Mesendoderm (in vitro differentiated cells): ENCODE measurements at regions not wholly inside any gene's neighbourhood (a gene's known extent, or its start where the extent isn't known, plus 50 kb on each side); places are given as distances from the start of the nearest gene placed in this dataset.

Experiments used
- DNase-seq: peaks from one replicate; pipeline ENCODE4 v3.0.0; 2013
- H2AK5ac ChIP-seq: 2 replicates; pipeline ENCODE4 v1.6.1; 2013; ENCODE audit warnings: low read length, inconsistent platforms
- H2BK120ac ChIP-seq: 2 replicates; pipeline ENCODE4 v1.6.1; 2013; ENCODE audit warnings: low read depth, mild to moderate bottlenecking, low read length, moderate library complexity, mixed read lengths
- H2BK15ac ChIP-seq: replicated peaks from 2 replicates; pipeline ENCODE4 v1.6.1; 2013; ENCODE audit warnings: low read depth, mild to moderate bottlenecking, moderate library complexity
- H2BK5ac ChIP-seq: 2 replicates; pipeline ENCODE4 v1.6.1; 2013; ENCODE audit warnings: low read length, inconsistent platforms
- H3K18ac ChIP-seq: 2 replicates; pipeline ENCODE4 v1.6.1; 2013; ENCODE audit warnings: mild to moderate bottlenecking, low read length, mixed read lengths
- H3K23ac ChIP-seq: one replicate; pipeline ENCODE4 v1.6.1; 2013; ENCODE audit warnings: low read length
- H3K27ac ChIP-seq: 2 replicates; pipeline ENCODE4 v1.5.1; 2013; ENCODE audit warnings: low read depth, mild to moderate bottlenecking, inconsistent platforms, low read length, moderate library complexity
- H3K27me3 ChIP-seq: 2 replicates; pipeline ENCODE4 v1.6.1; 2013; ENCODE audit warnings: low read length, control low read depth, mild to moderate bottlenecking, inconsistent platforms; ENCODE audit not compliant: insufficient read depth, poor library complexity
- H3K36me3 ChIP-seq: 2 replicates; pipeline ENCODE4 v1.6.1; 2013; ENCODE audit warnings: low read length, inconsistent platforms; ENCODE audit not compliant: control insufficient read depth, insufficient read depth
- H3K4ac ChIP-seq: one replicate; pipeline ENCODE4 v1.6.1; 2013; ENCODE audit warnings: low read depth, mild to moderate bottlenecking, low read length, moderate library complexity
- H3K4me1 ChIP-seq: 2 replicates; pipeline ENCODE4 v1.6.1; 2013; ENCODE audit warnings: low read depth, low read length, inconsistent platforms; ENCODE audit not compliant: control insufficient read depth
- H3K4me2 ChIP-seq: 2 replicates; pipeline ENCODE4 v1.6.1; 2013; ENCODE audit warnings: low read length
- H3K4me3 ChIP-seq: 2 replicates; pipeline ENCODE4 v1.5.1; 2013; ENCODE audit warnings: mild to moderate bottlenecking, low read length
- H3K56ac ChIP-seq: one replicate; pipeline ENCODE4 v1.6.1; 2013; ENCODE audit warnings: low read length
- H3K79me1 ChIP-seq: 2 replicates; pipeline ENCODE4 v1.6.1; 2013; ENCODE audit warnings: low read length, inconsistent platforms
- H3K79me2 ChIP-seq: 2 replicates; pipeline ENCODE4 v1.6.1; 2013; ENCODE audit warnings: mild to moderate bottlenecking, low read length; ENCODE audit not compliant: control insufficient read depth, insufficient read depth
- H3K9ac ChIP-seq: 2 replicates; pipeline ENCODE4 v1.6.1; 2013; ENCODE audit warnings: low read length, inconsistent platforms
- H4K5ac ChIP-seq: one replicate; pipeline ENCODE4 v1.6.1; 2013; ENCODE audit warnings: low read length
- H4K8ac ChIP-seq: one replicate; pipeline ENCODE4 v1.6.1; 2013; ENCODE audit warnings: low read depth, mild to moderate bottlenecking, control low read depth, low read length, moderate library complexity
- WGBS: extraction: QIAGEN DNeasy Blood & Tissue Kit; methylation state at CpG from one replicate; pipeline ENCODE4 v1.1.7; 2013; ENCODE audit warnings: low lambda C conversion rate, missing lambda C conversion rate; ENCODE audit not compliant: insufficient coverage; ENCODE audit errors: extremely low coverage; 5-methylcytosine and 5-hydroxymethylcytosine counted together

- Histone ChIP-seq H3K4me1 (no peaks in the 10 kb centered on the region), H2AK5ac (no peak overlapping the region), H3K4me2 (no peak overlapping the region), H3K56ac (no peak overlapping the region), H3K4ac (no peak overlapping the region), H3K79me2 (no peaks in the 10 kb centered on the region), H2BK15ac (no peak overlapping the region), H3K23ac (no peak overlapping the region), H3K4me3 (no peak overlapping the region), H3K27ac (no peak overlapping the region), H4K8ac (no peak overlapping the region), H2BK5ac (no peak overlapping the region), H4K5ac (no peak overlapping the region), H3K9ac (no peak overlapping the region), H3K36me3 (no peaks in the 10 kb centered on the region), H3K79me1 (no peaks in the 10 kb centered on the region), H2BK120ac (no peak overlapping the region), H3K18ac (no peak overlapping the region), H3K27me3 (no peaks in the 10 kb centered on the region)
- WGBS: no CpG with 5 or more reads among the region's 3 CpGs
- no peak for DNase-seq
Measured at GRCh38 chr13:24004971-24005370, 107.7 kb upstream of the C1QTNF9B start.

- no CpG with 5 or more reads among the region's 4 CpGs for WGBS
- no peak overlapping the region for H3K27ac ChIP-seq
Measured at GRCh38 chr13:24005755-24006281, 108.5 kb upstream of the C1QTNF9B start.

GRCh38 chr13:24006520-24007248, 109.4 kb upstream of the C1QTNF9B start:
- Histone ChIP-seq H2BK120ac (no peak overlapping the region), H3K79me2 (no peaks in the 10 kb centered on the region), H3K27me3 (no peaks in the 10 kb centered on the region), H3K4me1 (no peaks in the 10 kb centered on the region), H2BK15ac (no peak overlapping the region), H3K18ac (no peak overlapping the region), H3K36me3 (no peaks in the 10 kb centered on the region), H3K9ac (no peak overlapping the region), H3K23ac (no peak overlapping the region), H3K79me1 (no peaks in the 10 kb centered on the region), H2AK5ac (no peak overlapping the region), H3K4me3 (no peak overlapping the region), H3K27ac (no peak overlapping the region), H4K5ac (no peak overlapping the region), H3K56ac (no peak overlapping the region), H3K4ac (no peak overlapping the region), H3K4me2 (no peak overlapping the region), H2BK5ac (no peak overlapping the region), H4K8ac (no peak overlapping the region)
- no CpG with 5 or more reads among the region's 17 CpGs for WGBS
- no peak for DNase-seq

More at GRCh38 chr13:24005755-24006281, 108.5 kb upstream of the C1QTNF9B start:
- no peak overlapping the region for H3K4me3 ChIP-seq
- no peak overlapping the region for H3K4ac ChIP-seq
- no peaks in the 10 kb centered on the region for H3K4me1 ChIP-seq
- no peaks in the 10 kb centered on the region for H3K79me2 ChIP-seq
- no peak overlapping the region for H2BK15ac ChIP-seq
- no peak overlapping the region for H3K4me2 ChIP-seq
- no peak overlapping the region for H2BK5ac ChIP-seq
- H3K23ac ChIP-seq: no peak overlapping the region
- no peak overlapping the region for H4K5ac ChIP-seq
- no peaks in the 10 kb centered on the region for H3K27me3 ChIP-seq
- no peak overlapping the region for H3K56ac ChIP-seq
- H2AK5ac ChIP-seq: no peak overlapping the region
- no peak overlapping the region for H2BK120ac ChIP-seq
- no peak for DNase-seq
- H3K36me3 ChIP-seq: no peaks in the 10 kb centered on the region
- H3K18ac ChIP-seq: no peak overlapping the region
- no peaks in the 10 kb centered on the region for H3K79me1 ChIP-seq
- H4K8ac ChIP-seq: no peak overlapping the region
- no peak overlapping the region for H3K9ac ChIP-seq

GRCh38 chr13:24007979-24008620, 110.8 kb upstream of the C1QTNF9B start:
- no CpG with 5 or more reads among the region's 9 CpGs for WGBS
- H3K9ac ChIP-seq: no peak overlapping the region
- no peak overlapping the region for H4K8ac ChIP-seq
- no peak overlapping the region for H3K56ac ChIP-seq
- no peak overlapping the region for H3K4ac ChIP-seq
- DNase-seq: no peak
- H2BK15ac ChIP-seq: no peak overlapping the region
- H3K27me3 ChIP-seq: no peaks in the 10 kb centered on the region
- no peak overlapping the region for H2AK5ac ChIP-seq
- H3K79me2 ChIP-seq: no peaks in the 10 kb centered on the region
- H4K5ac ChIP-seq: no peak overlapping the region
- no peak overlapping the region for H3K27ac ChIP-seq
- no peaks in the 10 kb centered on the region for H3K36me3 ChIP-seq
- no peak overlapping the region for H2BK5ac ChIP-seq
- no peak overlapping the region for H2BK120ac ChIP-seq
- H3K79me1 ChIP-seq: no peaks in the 10 kb centered on the region
- no peak overlapping the region for H3K4me2 ChIP-seq
- no peak overlapping the region for H3K18ac ChIP-seq
- H3K4me3 ChIP-seq: no peak overlapping the region
- no peaks in the 10 kb centered on the region for H3K4me1 ChIP-seq
- no peak overlapping the region for H3K23ac ChIP-seq

GRCh38 chr13:24008679-24009078, 111.4 kb upstream of the C1QTNF9B start:
- Histone ChIP-seq H3K18ac (no peak overlapping the region), H3K23ac (no peak overlapping the region), H2BK15ac (no peak overlapping the region), H3K9ac (no peak overlapping the region), H3K79me1 (no peaks in the 10 kb centered on the region), H3K4me3 (no peak overlapping the region), H2BK5ac (no peak overlapping the region), H3K4me1 (no peaks in the 10 kb centered on the region), H3K4ac (no peak overlapping the region), H3K36me3 (no peaks in the 10 kb centered on the region), H2AK5ac (no peak overlapping the region), H4K8ac (no peak overlapping the region), H3K79me2 (no peaks in the 10 kb centered on the region), H3K27me3 (no peaks in the 10 kb centered on the region), H4K5ac (no peak overlapping the region), H3K56ac (no peak overlapping the region), H2BK120ac (no peak overlapping the region), H3K27ac (no peak overlapping the region), H3K4me2 (no peak overlapping the region)
- no peak for DNase-seq
- no CpG with 5 or more reads among the region's 3 CpGs for WGBS
